ENCODE measurements at regions not wholly inside any gene's neighbourhood (a gene's known extent, or its start where the extent isn't known, plus 50 kb on each side); places are given as distances from the start of the nearest gene placed in this dataset.

DNA sequence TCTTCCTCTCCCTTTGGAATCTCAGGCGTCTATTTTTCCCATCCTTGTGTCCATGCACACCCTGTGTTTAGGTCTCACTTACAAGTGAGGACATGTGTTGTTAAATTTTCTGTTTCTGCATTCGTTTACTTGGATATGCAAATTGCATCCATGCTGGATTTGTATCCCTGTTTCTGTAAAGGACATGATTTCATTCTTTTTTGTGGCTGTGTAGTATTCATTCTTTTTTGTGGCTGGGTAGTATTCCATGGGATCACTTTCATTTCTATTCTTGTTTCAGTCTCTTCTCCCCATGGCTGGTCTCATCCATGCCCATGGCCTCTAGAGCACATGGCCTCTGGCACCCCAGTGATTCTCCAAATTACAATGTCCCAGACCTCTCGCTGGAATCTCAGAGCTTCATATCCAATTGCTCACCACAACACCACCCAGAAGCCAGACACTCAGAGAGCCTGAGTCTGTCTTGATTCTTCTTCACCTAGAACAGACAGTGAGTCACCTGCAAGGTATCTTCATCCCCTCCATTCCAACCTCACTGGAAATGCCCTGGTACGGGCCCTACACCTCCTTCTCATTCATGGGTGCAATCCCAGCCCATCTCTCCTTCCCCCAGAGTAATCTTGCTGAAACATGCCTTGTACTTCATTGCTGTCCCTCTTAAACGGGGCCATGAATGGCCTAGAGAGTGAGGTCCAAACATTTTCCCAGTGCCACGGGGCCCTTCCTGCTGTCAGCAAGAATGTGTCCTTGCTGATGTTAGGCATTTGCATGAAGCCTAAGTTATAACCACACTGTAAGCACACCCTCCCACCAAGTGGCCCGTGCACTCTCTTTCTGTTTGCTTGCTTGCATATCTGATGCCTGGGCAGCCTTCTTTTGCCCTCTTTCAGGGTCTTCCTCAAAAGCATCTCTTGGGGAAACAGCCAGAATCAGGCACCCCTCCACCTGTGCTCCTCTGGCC, 476.2 kb upstream of the TSHZ3 start:
- no peaks in the 10 kb centered on the region for H3K27me3 ChIP-seq (ENCODE audit: low read depth)
- no peak for DNase-seq (ENCODE audit: low spot score in 2 of 2)
- in situ Hi-C loops (cut with MboI; ENCODE audit: low sequenced_read_pairs), result no loop called here
- H3K4me3 ChIP-seq, result no peak overlapping the region
- H3K36me3 ChIP-seq (replicated peaks), result no peaks in the 10 kb centered on the region
- no peaks in the 10 kb centered on the region for H3K4me1 ChIP-seq
- H3K9me3 ChIP-seq, result peaks cover 3% of the 10 kb centered on the region; the same call in 1 of the 2 replicates

DNA sequence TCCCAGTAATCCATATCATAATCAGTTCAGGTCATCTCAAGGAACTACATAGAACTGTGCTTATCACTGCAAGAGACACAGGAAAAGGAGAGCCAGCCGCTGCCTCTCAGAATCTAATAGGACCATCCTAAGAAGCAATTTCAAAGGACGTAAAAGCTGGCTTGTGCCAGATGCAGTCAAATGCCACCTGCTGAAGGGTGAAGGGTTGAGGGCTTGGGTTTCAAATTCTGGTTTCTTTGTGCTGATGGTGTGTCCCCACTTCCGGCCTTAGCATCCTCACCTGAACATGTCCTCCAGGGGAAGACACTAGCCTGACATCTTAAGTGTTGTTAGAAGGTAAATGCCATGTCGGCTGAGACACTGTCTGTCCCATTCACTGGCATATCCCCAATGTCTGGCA, 477.1 kb upstream of the TSHZ3 start:
- no peak overlapping the region for H3K4me3 ChIP-seq
- H3K4me1 ChIP-seq, result no peaks in the 10 kb centered on the region
- in situ Hi-C loops (cut with MboI; ENCODE audit: low sequenced_read_pairs), result no loop called here
- H3K36me3 ChIP-seq (replicated peaks), result no peaks in the 10 kb centered on the region
- DNase-seq (ENCODE audit: low spot score in 2 of 2), result no peak
- H3K27me3 ChIP-seq (ENCODE audit: low read depth), result no peaks in the 10 kb centered on the region
- H3K9me3 ChIP-seq, result peaks cover 3% of the 10 kb centered on the region; the same call in 1 of the 2 replicates

DNA sequence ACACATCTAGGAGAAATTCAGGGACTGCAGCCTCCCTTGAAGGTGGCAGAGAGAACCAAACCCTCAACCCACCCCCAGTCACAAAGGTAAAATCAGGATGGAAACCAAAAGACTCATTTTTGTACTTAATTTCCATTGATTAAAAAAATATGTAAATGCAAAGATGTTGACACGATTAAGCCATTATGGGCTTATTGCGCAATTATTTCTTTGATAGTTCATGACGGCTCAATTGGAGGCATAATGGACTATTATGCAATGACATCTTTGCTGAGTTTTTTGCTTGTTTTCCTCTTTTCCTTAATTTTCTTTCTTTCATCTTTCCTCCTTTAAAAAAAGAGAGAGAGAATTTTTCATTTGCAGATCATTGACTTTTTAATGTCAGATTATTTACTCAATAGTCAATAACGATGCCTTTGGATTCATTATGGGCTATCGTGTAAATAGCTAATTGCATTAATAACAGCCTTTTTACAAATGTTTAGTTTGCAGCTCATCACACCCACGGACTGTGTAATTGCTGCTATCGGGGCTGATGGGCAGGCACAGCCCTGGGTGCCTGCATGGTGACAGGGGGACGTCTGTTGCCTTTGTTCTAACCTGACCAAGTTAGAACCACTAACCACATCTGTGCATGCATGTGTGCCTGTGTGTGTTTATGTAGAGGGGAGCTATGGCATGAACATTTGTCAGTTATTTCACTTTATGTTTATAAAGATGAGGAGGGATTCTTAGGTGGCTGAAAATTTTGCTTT, 482.4 kb upstream of the TSHZ3 start:
- Histone ChIP-seq H3K36me3 (replicated peaks) (no peaks in the 10 kb centered on the region), H3K4me1 (no peaks in the 10 kb centered on the region), H3K9me3 (no peaks in the 10 kb centered on the region), H3K27me3 (ENCODE audit: low read depth) (no peaks in the 10 kb centered on the region), H3K4me3 (no peak overlapping the region)
- DNase-seq (ENCODE audit: low spot score in 2 of 2), result no peak
- in situ Hi-C loops (cut with MboI; ENCODE audit: low sequenced_read_pairs), result no loop called here

GRCh38 chr19:31832176-31832548, 482.9 kb upstream of the TSHZ3 start:
- no peaks in the 10 kb centered on the region for H3K36me3 ChIP-seq (replicated peaks)
- H3K27me3 ChIP-seq (ENCODE audit: low read depth), result no peaks in the 10 kb centered on the region
- H3K4me1 ChIP-seq, result no peaks in the 10 kb centered on the region
- in situ Hi-C loops (cut with MboI; ENCODE audit: low sequenced_read_pairs), result no loop called here
- H3K9me3 ChIP-seq, result no peaks in the 10 kb centered on the region
- no peak overlapping the region for H3K4me3 ChIP-seq
- no peak for DNase-seq (ENCODE audit: low spot score in 2 of 2)

DNA sequence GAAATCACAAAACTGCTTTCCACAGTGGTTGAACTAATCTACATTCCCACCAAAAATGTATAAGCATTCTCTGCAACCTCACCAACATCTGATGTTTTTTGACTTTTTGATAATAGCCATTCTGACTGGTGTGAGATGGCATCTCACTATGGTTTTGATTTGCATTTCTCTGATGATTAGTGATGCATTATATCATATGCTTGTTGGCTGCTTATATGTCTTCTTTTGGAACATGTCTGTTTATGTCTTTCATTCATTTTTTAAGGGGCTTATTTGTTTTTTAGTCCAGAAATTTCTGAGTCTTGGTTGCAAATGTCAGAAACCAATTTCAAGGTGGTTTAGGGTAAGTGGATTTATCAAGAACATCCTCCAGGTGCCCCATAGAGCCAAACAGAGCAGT, 484.8 kb upstream of the TSHZ3 start:
- Histone ChIP-seq H3K9me3 (no peaks in the 10 kb centered on the region), H3K36me3 (replicated peaks) (no peaks in the 10 kb centered on the region), H3K4me3 (no peak overlapping the region), H3K27me3 (ENCODE audit: low read depth) (no peaks in the 10 kb centered on the region), H3K4me1 (no peaks in the 10 kb centered on the region)
- no peak for DNase-seq (ENCODE audit: low spot score in 2 of 2)
- in situ Hi-C loops (cut with MboI; ENCODE audit: low sequenced_read_pairs), result no loop called here

DNA sequence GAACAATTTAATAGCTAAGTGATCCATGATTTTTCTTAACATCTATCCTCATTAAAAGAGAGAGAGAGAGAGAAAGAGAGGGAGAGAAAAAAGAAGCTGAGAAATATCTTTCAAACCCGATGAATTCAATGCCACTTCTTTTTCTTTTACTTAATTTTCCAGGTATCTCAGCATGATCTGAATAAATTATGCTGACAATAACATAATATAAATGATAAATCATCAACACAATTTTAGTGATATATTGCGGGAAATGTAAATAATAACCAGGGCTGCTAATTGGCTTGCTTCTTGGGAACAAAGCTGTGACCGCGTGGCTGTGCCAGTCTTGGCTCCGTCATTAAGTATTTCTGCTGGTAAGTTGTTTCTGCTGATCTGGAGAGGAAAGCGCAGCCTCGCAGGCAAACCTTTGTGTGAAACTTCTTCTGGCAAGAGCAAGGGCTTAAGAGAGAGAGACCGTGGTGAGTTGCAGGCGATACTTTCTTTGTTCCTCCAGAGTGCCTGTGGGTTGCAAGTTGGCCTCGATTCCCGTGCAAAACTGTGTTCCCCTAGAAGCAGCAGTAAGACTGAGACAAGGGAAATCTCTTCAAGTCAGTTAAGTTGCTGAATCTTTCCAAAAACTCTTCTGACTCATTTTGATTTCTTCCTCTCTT, 489.1 kb upstream of the TSHZ3 start:
- no peak for DNase-seq (ENCODE audit: low spot score in 2 of 2)
- H3K4me3 ChIP-seq, result no peak overlapping the region
- no peaks in the 10 kb centered on the region for H3K4me1 ChIP-seq
- in situ Hi-C loops (cut with MboI; ENCODE audit: low sequenced_read_pairs), result no loop called here
- H3K9me3 ChIP-seq, result no peaks in the 10 kb centered on the region
- no peaks in the 10 kb centered on the region for H3K36me3 ChIP-seq (replicated peaks)
- H3K27me3 ChIP-seq (ENCODE audit: low read depth), result no peaks in the 10 kb centered on the region

- Histone ChIP-seq H3K4me1 (no peaks in the 10 kb centered on the region), H3K36me3 (replicated peaks) (no peaks in the 10 kb centered on the region), H3K27me3 (ENCODE audit: low read depth) (no peaks in the 10 kb centered on the region), H3K9me3 (no peaks in the 10 kb centered on the region), H3K4me3 (no peak overlapping the region)
- in situ Hi-C loops (cut with MboI; ENCODE audit: low sequenced_read_pairs), result no loop called here
- DNase-seq (ENCODE audit: low spot score in 2 of 2), result no peak
Measured at GRCh38 chr19:31840371-31840770, 491.1 kb upstream of the TSHZ3 start.

- Histone ChIP-seq H3K36me3 (replicated peaks) (no peaks in the 10 kb centered on the region), H3K9me3 (no peaks in the 10 kb centered on the region), H3K4me1 (no peaks in the 10 kb centered on the region), H3K27me3 (ENCODE audit: low read depth) (no peaks in the 10 kb centered on the region), H3K4me3 (no peak overlapping the region)
- in situ Hi-C loops (cut with MboI; ENCODE audit: low sequenced_read_pairs), result no loop called here
- DNase-seq (ENCODE audit: low spot score in 2 of 2), result no peak
Measured at GRCh38 chr19:31841755-31842154, 492.5 kb upstream of the TSHZ3 start.

DNA sequence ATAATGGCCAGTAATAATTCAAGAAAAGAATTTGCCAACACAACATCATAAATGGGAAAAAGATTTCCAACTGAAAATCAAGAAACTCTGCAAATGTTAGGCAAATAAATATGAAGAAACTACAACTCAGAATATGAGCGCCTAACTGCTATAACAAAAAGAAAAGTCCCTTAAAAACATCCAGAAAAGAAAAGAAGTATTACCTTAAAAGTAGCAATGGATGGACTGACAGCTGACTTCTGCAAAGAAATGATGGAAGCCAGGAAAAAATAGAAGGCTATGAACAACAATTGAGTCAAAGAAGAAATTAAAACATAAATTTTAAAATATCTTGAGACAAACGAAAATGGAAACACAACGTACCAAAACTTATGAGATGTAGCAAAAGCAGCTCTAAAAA, 482.3 kb upstream of the ZNF507 start:
- in situ Hi-C loops (cut with MboI; ENCODE audit: low sequenced_read_pairs), result no loop called here
- Histone ChIP-seq H3K4me1 (no peaks in the 10 kb centered on the region), H3K9me3 (peaks cover 4% of the 10 kb centered on the region; the same call in 1 of the 2 replicates), H3K4me3 (no peak overlapping the region), H3K36me3 (replicated peaks) (no peaks in the 10 kb centered on the region), H3K27me3 (ENCODE audit: low read depth) (no peaks in the 10 kb centered on the region)
- no peak for DNase-seq (ENCODE audit: low spot score in 2 of 2)

- Histone ChIP-seq H3K9me3 (no peaks in the 10 kb centered on the region), H3K4me3 (no peak overlapping the region), H3K27me3 (ENCODE audit: low read depth) (no peaks in the 10 kb centered on the region), H3K36me3 (replicated peaks) (no peaks in the 10 kb centered on the region), H3K4me1 (no peaks in the 10 kb centered on the region)
- in situ Hi-C loops (cut with MboI; ENCODE audit: low sequenced_read_pairs), result no loop called here
- no peak for DNase-seq (ENCODE audit: low spot score in 2 of 2)
Measured at GRCh38 chr19:31874313-31874712, 471.1 kb upstream of the ZNF507 start.

DNA sequence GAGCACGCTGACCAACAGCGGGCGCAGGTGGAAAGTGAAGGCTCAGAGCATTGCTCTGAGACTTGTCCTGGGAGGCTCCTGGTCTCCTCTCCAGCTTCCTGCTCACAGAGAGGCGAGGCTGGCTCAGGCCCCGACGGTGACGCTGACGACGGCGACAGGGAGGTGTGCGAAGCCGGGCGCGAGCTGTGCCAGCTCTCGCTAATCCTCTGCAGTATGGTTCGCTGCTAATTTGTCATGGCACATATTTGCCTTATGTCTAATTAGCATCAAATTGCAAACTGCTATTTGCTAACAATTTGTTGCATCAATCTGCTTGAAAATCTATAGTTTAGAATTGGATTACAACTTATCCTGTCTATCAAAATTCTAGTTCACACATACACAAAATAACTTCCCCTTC, 469.8 kb upstream of the ZNF507 start:
- no peaks in the 10 kb centered on the region for H3K36me3 ChIP-seq (replicated peaks)
- no peaks in the 10 kb centered on the region for H3K27me3 ChIP-seq (ENCODE audit: low read depth)
- no peak for DNase-seq (ENCODE audit: low spot score in 2 of 2)
- in situ Hi-C loops (cut with MboI; ENCODE audit: low sequenced_read_pairs), result no loop called here
- H3K9me3 ChIP-seq, result no peaks in the 10 kb centered on the region
- no peaks in the 10 kb centered on the region for H3K4me1 ChIP-seq
- H3K4me3 ChIP-seq, result no peak overlapping the region

DNA sequence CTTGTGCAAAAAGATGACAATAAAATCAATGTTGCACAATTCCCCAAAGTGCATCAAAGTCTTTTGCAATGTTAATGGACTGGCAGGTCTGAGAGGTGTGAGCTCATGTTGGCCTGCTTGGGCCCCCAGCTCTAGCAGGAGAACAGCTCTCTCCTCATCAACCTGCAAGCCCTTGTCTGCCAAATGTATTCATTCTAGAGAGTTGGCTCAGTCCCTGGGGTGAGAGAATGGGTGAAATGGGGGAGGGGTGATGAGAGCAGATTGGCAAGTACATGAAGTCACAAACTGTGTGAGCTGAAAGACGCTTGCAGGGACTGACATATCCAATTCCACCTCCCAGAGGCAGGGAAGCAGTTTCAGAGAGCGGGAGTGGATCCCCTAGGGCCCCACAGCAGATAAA, 465.1 kb upstream of the ZNF507 start:
- no peak overlapping the region for H3K4me3 ChIP-seq
- in situ Hi-C loops (cut with MboI; ENCODE audit: low sequenced_read_pairs), result no loop called here
- no peak for DNase-seq (ENCODE audit: low spot score in 2 of 2)

DNA sequence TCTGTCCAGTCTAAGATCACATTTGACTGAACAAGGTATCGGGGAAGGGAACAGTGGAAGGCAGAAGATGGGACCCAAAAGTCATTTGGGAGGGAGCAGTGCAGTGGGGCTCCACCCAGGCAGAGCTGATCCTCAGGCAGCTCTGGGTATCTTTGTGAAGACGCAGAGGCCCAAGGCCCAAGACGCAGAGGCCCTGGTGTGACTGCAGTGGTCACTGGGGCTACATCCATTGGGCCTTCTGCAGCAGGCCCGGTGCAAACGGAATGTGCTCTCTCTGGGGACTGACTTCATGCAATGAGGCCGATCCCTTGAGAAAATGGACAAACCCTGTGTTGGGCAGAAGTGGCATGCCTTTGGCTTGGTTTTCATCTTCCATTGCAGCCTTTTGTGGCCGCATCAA, 463.4 kb upstream of the ZNF507 start:
- Histone ChIP-seq H3K4me3 (no peak overlapping the region), H3K36me3 (replicated peaks) (no peaks in the 10 kb centered on the region), H3K9me3 (no peaks in the 10 kb centered on the region), H3K27me3 (ENCODE audit: low read depth) (no peaks in the 10 kb centered on the region), H3K4me1 (no peaks in the 10 kb centered on the region)
- in situ Hi-C loops (cut with MboI; ENCODE audit: low sequenced_read_pairs), result no loop called here
- no peak for DNase-seq (ENCODE audit: low spot score in 2 of 2)

More for the DNA sequence above, 465.1 kb upstream of the ZNF507 start:
- Histone ChIP-seq H3K36me3 (replicated peaks) (no peaks in the 10 kb centered on the region), H3K27me3 (ENCODE audit: low read depth) (no peaks in the 10 kb centered on the region), H3K4me1 (no peaks in the 10 kb centered on the region), H3K9me3 (no peaks in the 10 kb centered on the region)

GRCh38 chr19:31882709-31883108, 462.7 kb upstream of the ZNF507 start:
- Histone ChIP-seq H3K36me3 (replicated peaks) (no peaks in the 10 kb centered on the region), H3K4me3 (no peak overlapping the region), H3K9me3 (no peaks in the 10 kb centered on the region), H3K4me1 (no peaks in the 10 kb centered on the region), H3K27me3 (ENCODE audit: low read depth) (no peaks in the 10 kb centered on the region)
- in situ Hi-C loops (cut with MboI; ENCODE audit: low sequenced_read_pairs), result no loop called here
- DNase-seq (ENCODE audit: low spot score in 2 of 2), result no peak
